SK-N-SH (cell line): ENCODE measurements at regions not wholly inside any gene's neighbourhood (a gene's known extent, or its start where the extent isn't known, plus 50 kb on each side); places are given as distances from the start of the nearest gene placed in this dataset.

ENCODE experiments used
- CTCF ChIA-PET: fragments of 300-600, 350-600 bp; formaldehyde crosslinking; extraction: SDS; loops from one replicate; lab custom pipeline; 2021; lab: Yijun Ruan, JAX
- POLR2A ChIA-PET: fragments of 350-600 bp; sonication (Branson Sonifier 250); formaldehyde crosslinking; extraction: SDS; loops from one replicate; lab custom pipeline; 2020; ENCODE audit warnings: antibody characterized with exemption, inconsistent platforms; lab: Yijun Ruan, JAX
- DNase-seq: peaks from one replicate; pipeline ENCODE4 v3.0.0; 2012
- H2AFZ ChIP-seq: fragments of 200-600 bp; sonication (generic); 2 replicates; pipeline ENCODE4 v1.8.1; 2016; ENCODE audit warnings: antibody characterized with exemption, mild to moderate bottlenecking, low read depth
- H3F3A ChIP-seq: fragments of 200-600 bp; sonication (generic); replicated peaks from 2 replicates; pipeline ENCODE3; 2016; ENCODE audit warnings: antibody characterized with exemption, mild to moderate bottlenecking; ENCODE audit not compliant: insufficient read depth
- H3K27ac ChIP-seq, 2 experiments: fragments of 200-500 bp in 1 of 2; fragments of 200-600 bp in 1 of 2; sonication (Bioruptor generic) in 1 of 2; sonication (generic), shearing (Covaris generic) in 1 of 2; 2 replicates each; pipeline versions ENCODE4 v1.5.1 to v1.6.1; 2014 to 2016; ENCODE audit warnings: low read depth in 2 of 2, inconsistent platforms in 1 of 2, low read length in 1 of 2, mild to moderate bottlenecking in 1 of 2, mixed read lengths in 1 of 2
- H3K27me3 ChIP-seq: fragments of 200-600 bp; sonication (generic), shearing (Covaris generic); 2 replicates; pipeline ENCODE4 v1.6.1; 2016; ENCODE audit warnings: mixed run types; ENCODE audit not compliant: insufficient read depth
- H3K36me3 ChIP-seq, 2 experiments: fragments of 200-500 bp in 1 of 2; fragments of 200-600 bp in 1 of 2; sonication (Bioruptor generic) in 1 of 2; sonication (generic) in 1 of 2; replicated peaks in 1 of 2; 2 replicates each; pipeline versions ENCODE3 to v1.5.1; 2014 to 2016; ENCODE audit warnings: low read length in 1 of 2, mild to moderate bottlenecking in 1 of 2; ENCODE audit not compliant: insufficient read depth in 2 of 2, control insufficient read depth in 1 of 2
- H3K4me1 ChIP-seq, 2 experiments: fragments of 200-500 bp in 1 of 2; fragments of 200-600 bp in 1 of 2; sonication (Bioruptor generic) in 1 of 2; sonication (generic), shearing (Covaris generic) in 1 of 2; 2 replicates each; pipeline versions ENCODE4 v1.5.1 to v1.6.1; 2014 to 2016; ENCODE audit warnings: low read depth in 1 of 2, low read length in 1 of 2, mixed run types in 1 of 2; ENCODE audit not compliant: insufficient read depth in 2 of 2, control insufficient read depth in 1 of 2
- H3K4me2 ChIP-seq: fragments of 200-600 bp; sonication (generic), shearing (Covaris generic); 2 replicates; pipeline ENCODE4 v1.6.1; 2017; ENCODE audit warnings: mixed run types
- H3K4me3 ChIP-seq, 2 experiments: fragments of 200-500 bp in 1 of 2; fragments of 200-600 bp in 1 of 2; sonication (Bioruptor generic) in 1 of 2; sonication (generic), shearing (Covaris generic) in 1 of 2; 2 replicates each; pipeline versions ENCODE4 v1.5.1 to v1.8.1; 2014 to 2016; ENCODE audit warnings: low read depth in 2 of 2, inconsistent platforms in 1 of 2, low read length in 1 of 2, mild to moderate bottlenecking in 1 of 2, mixed read lengths in 1 of 2, moderate library complexity in 1 of 2
- H3K79me2 ChIP-seq: fragments of 200-600 bp; sonication (generic); 2 replicates; pipeline ENCODE4 v1.8.1; 2017; ENCODE audit warnings: mild to moderate bottlenecking; ENCODE audit not compliant: insufficient read depth
- H3K9ac ChIP-seq: fragments of 200-600 bp; sonication (generic); 2 replicates; pipeline ENCODE4 v1.6.1; 2017; ENCODE audit warnings: mixed run types
- H3K9me2 ChIP-seq: fragments of 200-600 bp; sonication (generic); 2 replicates; pipeline ENCODE4 v1.6.1; 2017; ENCODE audit warnings: mixed run types
- H3K9me3 ChIP-seq: fragments of 200-600 bp; sonication (generic); 2 replicates; pipeline ENCODE4 v1.6.1; 2017; ENCODE audit warnings: mixed run types, mild to moderate bottlenecking, moderate library complexity
- H4K20me1 ChIP-seq: fragments of 200-600 bp; sonication (generic); 2 replicates; pipeline ENCODE4 v1.6.1; 2017; ENCODE audit warnings: mild to moderate bottlenecking, mixed run types; ENCODE audit not compliant: insufficient read depth
- EP300 ChIP-seq, 2 experiments: IDR thresholded peaks; 2 replicates each; pipeline versions ENCODE4 v1.4.0 to v1.6.1; 2012; ENCODE audit warnings: borderline replicate concordance in 1 of 2, low read depth in 1 of 2, low read length in 1 of 2
- EZH2phosphoT487 ChIP-seq: fragments of 200-600 bp; sonication (generic); IDR thresholded peaks from 2 replicates; pipeline ENCODE4 v1.6.1; 2017; ENCODE audit warnings: low read depth, mixed run types, mild to moderate bottlenecking, antibody characterized with exemption, moderate library complexity, borderline replicate concordance
- FOSL2 ChIP-seq: IDR thresholded peaks from 2 replicates; pipeline ENCODE4 v1.4.0; 2012; ENCODE audit warnings: low read depth, mild to moderate bottlenecking, moderate library complexity, borderline replicate concordance
- FOXM1 ChIP-seq: IDR thresholded peaks from 2 replicates; pipeline ENCODE4 v1.4.0; 2012; ENCODE audit warnings: low read depth, mild to moderate bottlenecking
- GABPA ChIP-seq: IDR thresholded peaks from 2 replicates; pipeline ENCODE4 v1.4.0; 2012; ENCODE audit warnings: low read depth, mild to moderate bottlenecking
- JUND ChIP-seq: IDR thresholded peaks from 2 replicates; pipeline ENCODE4 v1.4.0; 2012
- NFIC ChIP-seq: IDR thresholded peaks from 2 replicates; pipeline ENCODE4 v1.4.0; 2012; ENCODE audit warnings: borderline replicate concordance
- RFX5 ChIP-seq: IDR thresholded peaks from 2 replicates; pipeline ENCODE4 v1.6.1; 2012; ENCODE audit warnings: mild to moderate bottlenecking, improper control_type of control experiment, low read length
- SIN3A ChIP-seq: IDR thresholded peaks from 2 replicates; pipeline ENCODE4 v1.6.1; 2012; ENCODE audit warnings: low read depth, mild to moderate bottlenecking, low read length, moderate library complexity, borderline replicate concordance
- TCF12 ChIP-seq: IDR thresholded peaks from 2 replicates; pipeline ENCODE4 v1.4.0; 2012
- TEAD4 ChIP-seq: IDR thresholded peaks from 2 replicates; pipeline ENCODE4 v1.4.0; 2012; ENCODE audit warnings: mild to moderate bottlenecking, borderline replicate concordance; ENCODE audit not compliant: insufficient read depth
- WGBS: methylation state at CpG from one replicate; pipeline ENCODE4 v1.1.6; 2017; ENCODE audit warnings: low lambda C conversion rate; 5-methylcytosine and 5-hydroxymethylcytosine counted together
- TF ChIP-seq, protein P1 (sequence below): fragments of 150-350 bp; IDR thresholded peaks from 2 replicates; pipeline ENCODE4 v1.6.1; 2016; ENCODE audit warnings: mild to moderate bottlenecking, low read depth, low read length
- TF ChIP-seq, protein P2 (sequence below): IDR thresholded peaks from 2 replicates; pipeline ENCODE4; 2012
- TF ChIP-seq, protein P3 (sequence below): fragments of 200-600 bp; sonication (generic); IDR thresholded peaks from 2 replicates; pipeline ENCODE4 v1.6.1; 2017; ENCODE audit warnings: antibody characterized with exemption, mild to moderate bottlenecking, moderate library complexity
- TF ChIP-seq, protein P4 (sequence below): IDR thresholded peaks from 2 replicates; pipeline ENCODE4 v1.4.0; 2012; ENCODE audit warnings: low read depth, borderline replicate concordance
- TF ChIP-seq, protein P5 (sequence below): IDR thresholded peaks from 2 replicates; pipeline ENCODE4 v1.6.1; 2012; ENCODE audit warnings: mild to moderate bottlenecking, low read depth, low read length, moderate library complexity

DNA sequence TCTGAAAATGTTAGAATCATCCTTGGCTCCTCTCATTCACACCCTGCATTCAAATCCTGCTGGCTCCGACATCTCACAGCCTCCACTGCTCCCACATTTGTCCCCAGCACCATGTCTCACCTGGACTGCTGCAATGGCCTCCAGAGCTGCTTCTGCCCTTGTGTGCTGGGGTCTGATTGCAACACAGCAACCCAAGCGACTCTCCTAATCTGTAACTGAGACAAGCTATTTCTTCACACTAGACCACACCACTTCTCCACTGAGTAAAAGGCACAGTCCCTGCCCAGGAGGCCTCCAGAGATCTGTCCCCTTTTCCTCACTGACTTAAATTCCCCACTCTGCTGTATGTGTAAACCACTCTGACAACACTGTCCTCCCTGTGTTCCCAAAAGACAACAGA lies 151.1 kb upstream of the TAS2R1 start:
- Histone ChIP-seq H3K27me3 (no peaks in the 10 kb centered on the region), H3K9me2 (no peaks in the 10 kb centered on the region), H3F3A (no peaks in the 10 kb centered on the region), H3K9me3 (no peaks in the 10 kb centered on the region), H3K4me3 (no peak overlapping the region), H2AFZ (no peak overlapping the region), H3K36me3 (no peaks in the 10 kb centered on the region), H3K4me1 (peaks cover 0 to 2% of the 10 kb centered on the region in 2 experiments; a peak in 1 of 4 replicates), H3K79me2 (no peaks in the 10 kb centered on the region), H3K4me2 (no peak overlapping the region), H3K9ac (no peak overlapping the region), H3K27ac (no peak overlapping the region), H4K20me1 (no peaks in the 10 kb centered on the region)
- TF ChIP-seq, protein P1, sequence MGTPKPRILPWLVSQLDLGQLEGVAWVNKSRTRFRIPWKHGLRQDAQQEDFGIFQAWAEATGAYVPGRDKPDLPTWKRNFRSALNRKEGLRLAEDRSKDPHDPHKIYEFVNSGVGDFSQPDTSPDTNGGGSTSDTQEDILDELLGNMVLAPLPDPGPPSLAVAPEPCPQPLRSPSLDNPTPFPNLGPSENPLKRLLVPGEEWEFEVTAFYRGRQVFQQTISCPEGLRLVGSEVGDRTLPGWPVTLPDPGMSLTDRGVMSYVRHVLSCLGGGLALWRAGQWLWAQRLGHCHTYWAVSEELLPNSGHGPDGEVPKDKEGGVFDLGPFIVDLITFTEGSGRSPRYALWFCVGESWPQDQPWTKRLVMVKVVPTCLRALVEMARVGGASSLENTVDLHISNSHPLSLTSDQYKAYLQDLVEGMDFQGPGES: no peak
- TF ChIP-seq GABPA (no peak), TCF12 (no peak), EZH2phosphoT487 (no peak), JUND (no peak), TEAD4 (no peak), FOXM1 (no peak), SIN3A (no peak), FOSL2 (no peak), RFX5 (no peak)
- TF ChIP-seq, protein P2, sequence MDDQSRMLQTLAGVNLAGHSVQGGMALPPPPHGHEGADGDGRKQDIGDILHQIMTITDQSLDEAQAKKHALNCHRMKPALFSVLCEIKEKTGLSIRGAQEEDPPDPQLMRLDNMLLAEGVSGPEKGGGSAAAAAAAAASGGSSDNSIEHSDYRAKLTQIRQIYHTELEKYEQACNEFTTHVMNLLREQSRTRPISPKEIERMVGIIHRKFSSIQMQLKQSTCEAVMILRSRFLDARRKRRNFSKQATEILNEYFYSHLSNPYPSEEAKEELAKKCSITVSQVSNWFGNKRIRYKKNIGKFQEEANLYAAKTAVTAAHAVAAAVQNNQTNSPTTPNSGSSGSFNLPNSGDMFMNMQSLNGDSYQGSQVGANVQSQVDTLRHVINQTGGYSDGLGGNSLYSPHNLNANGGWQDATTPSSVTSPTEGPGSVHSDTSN: no peak
- TF ChIP-seq, protein P3, sequence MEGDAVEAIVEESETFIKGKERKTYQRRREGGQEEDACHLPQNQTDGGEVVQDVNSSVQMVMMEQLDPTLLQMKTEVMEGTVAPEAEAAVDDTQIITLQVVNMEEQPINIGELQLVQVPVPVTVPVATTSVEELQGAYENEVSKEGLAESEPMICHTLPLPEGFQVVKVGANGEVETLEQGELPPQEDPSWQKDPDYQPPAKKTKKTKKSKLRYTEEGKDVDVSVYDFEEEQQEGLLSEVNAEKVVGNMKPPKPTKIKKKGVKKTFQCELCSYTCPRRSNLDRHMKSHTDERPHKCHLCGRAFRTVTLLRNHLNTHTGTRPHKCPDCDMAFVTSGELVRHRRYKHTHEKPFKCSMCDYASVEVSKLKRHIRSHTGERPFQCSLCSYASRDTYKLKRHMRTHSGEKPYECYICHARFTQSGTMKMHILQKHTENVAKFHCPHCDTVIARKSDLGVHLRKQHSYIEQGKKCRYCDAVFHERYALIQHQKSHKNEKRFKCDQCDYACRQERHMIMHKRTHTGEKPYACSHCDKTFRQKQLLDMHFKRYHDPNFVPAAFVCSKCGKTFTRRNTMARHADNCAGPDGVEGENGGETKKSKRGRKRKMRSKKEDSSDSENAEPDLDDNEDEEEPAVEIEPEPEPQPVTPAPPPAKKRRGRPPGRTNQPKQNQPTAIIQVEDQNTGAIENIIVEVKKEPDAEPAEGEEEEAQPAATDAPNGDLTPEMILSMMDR: no peak
- POLR2A ChIA-PET: no interaction called here
- WGBS: 29% methylated on average over 2 of the region's 2 CpGs
- DNase-seq: no peak
- CTCF ChIA-PET: no interaction called here

DNA sequence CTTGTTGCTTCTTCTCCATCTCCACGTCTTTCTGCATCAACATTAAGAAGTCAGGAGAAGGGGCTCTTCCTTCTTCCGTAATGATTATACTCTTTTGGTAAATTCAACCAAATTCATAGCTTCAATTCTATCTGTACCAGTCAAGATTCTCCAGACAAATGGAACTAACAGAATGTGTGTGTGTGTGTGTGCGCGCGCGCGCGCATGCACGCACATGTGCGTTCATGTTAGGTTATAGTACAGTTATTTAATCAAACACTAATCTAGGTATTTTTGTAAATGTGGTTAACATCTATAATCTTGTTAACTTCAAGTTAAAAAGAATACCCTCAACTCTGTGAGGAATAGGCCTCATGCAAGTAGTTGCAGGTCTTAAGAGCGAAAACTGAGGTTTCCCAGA lies 150.3 kb upstream of the TAS2R1 start:
- Histone ChIP-seq H3F3A (no peaks in the 10 kb centered on the region), H3K27me3 (no peaks in the 10 kb centered on the region), H3K4me3 (no peak overlapping the region), H3K4me2 (no peak overlapping the region), H3K79me2 (no peaks in the 10 kb centered on the region), H4K20me1 (no peaks in the 10 kb centered on the region), H2AFZ (no peak overlapping the region), H3K9me3 (no peaks in the 10 kb centered on the region), H3K4me1 (peaks cover 0 to 2% of the 10 kb centered on the region in 2 experiments; a peak in 1 of 4 replicates), H3K9ac (no peak overlapping the region), H3K9me2 (no peaks in the 10 kb centered on the region), H3K36me3 (no peaks in the 10 kb centered on the region), H3K27ac (no peak overlapping the region)
- no peak for DNase-seq
- CTCF ChIA-PET: no interaction called here
- WGBS: 73% methylated on average over 11 of the region's 11 CpGs
- POLR2A ChIA-PET: no interaction called here
- TF ChIP-seq, protein P4, sequence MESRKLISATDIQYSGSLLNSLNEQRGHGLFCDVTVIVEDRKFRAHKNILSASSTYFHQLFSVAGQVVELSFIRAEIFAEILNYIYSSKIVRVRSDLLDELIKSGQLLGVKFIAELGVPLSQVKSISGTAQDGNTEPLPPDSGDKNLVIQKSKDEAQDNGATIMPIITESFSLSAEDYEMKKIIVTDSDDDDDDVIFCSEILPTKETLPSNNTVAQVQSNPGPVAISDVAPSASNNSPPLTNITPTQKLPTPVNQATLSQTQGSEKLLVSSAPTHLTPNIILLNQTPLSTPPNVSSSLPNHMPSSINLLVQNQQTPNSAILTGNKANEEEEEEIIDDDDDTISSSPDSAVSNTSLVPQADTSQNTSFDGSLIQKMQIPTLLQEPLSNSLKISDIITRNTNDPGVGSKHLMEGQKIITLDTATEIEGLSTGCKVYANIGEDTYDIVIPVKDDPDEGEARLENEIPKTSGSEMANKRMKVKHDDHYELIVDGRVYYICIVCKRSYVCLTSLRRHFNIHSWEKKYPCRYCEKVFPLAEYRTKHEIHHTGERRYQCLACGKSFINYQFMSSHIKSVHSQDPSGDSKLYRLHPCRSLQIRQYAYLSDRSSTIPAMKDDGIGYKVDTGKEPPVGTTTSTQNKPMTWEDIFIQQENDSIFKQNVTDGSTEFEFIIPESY: no peak
- TF ChIP-seq, protein P2: no peak
- no peak for TF ChIP-seq NFIC
- TF ChIP-seq EP300 (IDR thresholded peaks at IDR 0.05; ENCODE audit: borderline replicate concordance in 1 of 2, low read depth in 1 of 2, low read length in 1 of 2): no peak
- no peak for TF ChIP-seq GABPA
- TF ChIP-seq, protein P5, sequence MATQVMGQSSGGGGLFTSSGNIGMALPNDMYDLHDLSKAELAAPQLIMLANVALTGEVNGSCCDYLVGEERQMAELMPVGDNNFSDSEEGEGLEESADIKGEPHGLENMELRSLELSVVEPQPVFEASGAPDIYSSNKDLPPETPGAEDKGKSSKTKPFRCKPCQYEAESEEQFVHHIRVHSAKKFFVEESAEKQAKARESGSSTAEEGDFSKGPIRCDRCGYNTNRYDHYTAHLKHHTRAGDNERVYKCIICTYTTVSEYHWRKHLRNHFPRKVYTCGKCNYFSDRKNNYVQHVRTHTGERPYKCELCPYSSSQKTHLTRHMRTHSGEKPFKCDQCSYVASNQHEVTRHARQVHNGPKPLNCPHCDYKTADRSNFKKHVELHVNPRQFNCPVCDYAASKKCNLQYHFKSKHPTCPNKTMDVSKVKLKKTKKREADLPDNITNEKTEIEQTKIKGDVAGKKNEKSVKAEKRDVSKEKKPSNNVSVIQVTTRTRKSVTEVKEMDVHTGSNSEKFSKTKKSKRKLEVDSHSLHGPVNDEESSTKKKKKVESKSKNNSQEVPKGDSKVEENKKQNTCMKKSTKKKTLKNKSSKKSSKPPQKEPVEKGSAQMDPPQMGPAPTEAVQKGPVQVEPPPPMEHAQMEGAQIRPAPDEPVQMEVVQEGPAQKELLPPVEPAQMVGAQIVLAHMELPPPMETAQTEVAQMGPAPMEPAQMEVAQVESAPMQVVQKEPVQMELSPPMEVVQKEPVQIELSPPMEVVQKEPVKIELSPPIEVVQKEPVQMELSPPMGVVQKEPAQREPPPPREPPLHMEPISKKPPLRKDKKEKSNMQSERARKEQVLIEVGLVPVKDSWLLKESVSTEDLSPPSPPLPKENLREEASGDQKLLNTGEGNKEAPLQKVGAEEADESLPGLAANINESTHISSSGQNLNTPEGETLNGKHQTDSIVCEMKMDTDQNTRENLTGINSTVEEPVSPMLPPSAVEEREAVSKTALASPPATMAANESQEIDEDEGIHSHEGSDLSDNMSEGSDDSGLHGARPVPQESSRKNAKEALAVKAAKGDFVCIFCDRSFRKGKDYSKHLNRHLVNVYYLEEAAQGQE: no peak
- no peak for TF ChIP-seq EZH2phosphoT487
- TF ChIP-seq RFX5: no peak
